HEK293T (cell line): ENCODE measurements at regions not wholly inside any gene's neighbourhood (a gene's known extent, or its start where the extent isn't known, plus 50 kb on each side); places are given as distances from the start of the nearest gene placed in this dataset.

ENCODE experiments used
- CTCF ChIA-PET: fragments of 350-600 bp; formaldehyde crosslinking; extraction: SDS; loops from one replicate; lab custom pipeline; 2021; ENCODE audit warnings: antibody characterized with exemption, inconsistent platforms; lab: Yijun Ruan, JAX
- POLR2A ChIA-PET: fragments of 350-600 bp; formaldehyde crosslinking; extraction: SDS; loops from one replicate; lab custom pipeline; 2020; ENCODE audit warnings: antibody characterized with exemption, inconsistent platforms; lab: Yijun Ruan, JAX
- DNase-seq: peaks from one replicate; pipeline ENCODE4 v3.0.0; 2012; ENCODE audit warnings: mixed read lengths; ENCODE audit errors: extremely low spot score
- ARNT ChIP-seq: fragments of 450-650 bp; IDR thresholded peaks from 2 replicates; pipeline ENCODE4 v1.6.1; 2017; ENCODE audit warnings: mild to moderate bottlenecking
- BHLHE40 ChIP-seq: fragments of 450-650 bp; IDR thresholded peaks from 2 replicates; pipeline ENCODE4 v1.6.1; 2016; ENCODE audit warnings: mild to moderate bottlenecking, moderate library complexity, borderline replicate concordance
- CTBP1 ChIP-seq: fragments of 450-650 bp; IDR thresholded peaks from 2 replicates; pipeline ENCODE4 v1.6.1; 2016; ENCODE audit warnings: borderline replicate concordance
- ELF4 ChIP-seq: fragments of 450-650 bp; IDR thresholded peaks from 2 replicates; pipeline ENCODE4 v1.6.1; 2017; ENCODE audit warnings: antibody characterized with exemption
- FOXA1 ChIP-seq: fragments of 450-650 bp; IDR thresholded peaks from 2 replicates; pipeline ENCODE4 v1.6.1; 2016; ENCODE audit warnings: mild to moderate bottlenecking
- FOXK2 ChIP-seq: fragments of 450-650 bp; IDR thresholded peaks from 2 replicates; pipeline ENCODE4 v1.6.1; 2016; ENCODE audit warnings: mild to moderate bottlenecking
- FOXM1 ChIP-seq: fragments of 450-650 bp; IDR thresholded peaks from 2 replicates; pipeline ENCODE4 v1.6.1; 2017; ENCODE audit warnings: mild to moderate bottlenecking, borderline replicate concordance
- HDGF ChIP-seq: fragments of 450-650 bp; IDR thresholded peaks from 2 replicates; pipeline ENCODE4 v1.6.1; 2017; ENCODE audit warnings: antibody characterized with exemption, borderline replicate concordance
- L3MBTL2 ChIP-seq: fragments of 450-650 bp; conservative IDR thresholded peaks from 2 replicates; pipeline ENCODE4 v1.6.1; 2016; ENCODE audit warnings: mild to moderate bottlenecking
- LEF1 ChIP-seq: fragments of 450-650 bp; IDR thresholded peaks from 2 replicates; pipeline ENCODE4 v1.6.1; 2017; ENCODE audit warnings: mild to moderate bottlenecking, borderline replicate concordance
- NFRKB ChIP-seq: fragments of 450-650 bp; IDR thresholded peaks from 2 replicates; pipeline ENCODE4 v1.6.1; 2016; ENCODE audit warnings: mild to moderate bottlenecking, moderate library complexity
- PKNOX1 ChIP-seq: fragments of 450-650 bp; IDR thresholded peaks from 2 replicates; pipeline ENCODE4 v1.6.1; 2016
- SP1 ChIP-seq: fragments of 450-650 bp; IDR thresholded peaks from 2 replicates; pipeline ENCODE4 v1.6.1; 2017
- SUZ12 ChIP-seq: fragments of 450-650 bp; IDR thresholded peaks from 2 replicates; pipeline ENCODE4 v1.6.1; 2016; ENCODE audit warnings: mild to moderate bottlenecking
- TARDBP ChIP-seq: fragments of 450-650 bp; IDR thresholded peaks from 2 replicates; pipeline ENCODE4 v1.6.1; 2016
- ZNF384 ChIP-seq: fragments of 450-650 bp; IDR thresholded peaks from 2 replicates; pipeline ENCODE4 v1.6.1; 2016

GRCh38 chr5:173807181-173807655 lies 80.9 kb upstream of the CPEB4 start:
- CTCF ChIA-PET = interaction anchor here (1.0 kb wide), 1 partner anchor 17 kb away, joined by 5 read pairs; no protein-coding TSS in a partner anchor

GRCh38 chr5:173808079-173808808 lies 79.9 kb upstream of the CPEB4 start:
- CTCF ChIA-PET = interaction anchor here (1.0 kb wide), 1 partner anchor 16 kb away, joined by 5 read pairs; no protein-coding TSS in a partner anchor
- TF ChIP-seq FOXA1 (no peak), FOXM1 (no peak), BHLHE40 (no peak)

More at GRCh38 chr5:173807181-173807655, 80.9 kb upstream of the CPEB4 start:
- no peak for DNase-seq
- POLR2A ChIA-PET = no interaction called here
- TF ChIP-seq BHLHE40 (no peak), L3MBTL2 (no peak), ELF4 (no peak), SP1 (no peak), NFRKB (no peak), PKNOX1 (no peak), HDGF (no peak), TARDBP (no peak), FOXM1 (no peak), FOXK2 (no peak), CTBP1 (no peak), ZNF384 (no peak), ARNT (no peak), SUZ12 (no peak), FOXA1 (no peak), LEF1 (no peak)

GRCh38 chr5:173809014-173809413 lies 79.1 kb upstream of the CPEB4 start:
- POLR2A ChIA-PET = no interaction called here
- CTCF ChIA-PET = no interaction called here
- TF ChIP-seq PKNOX1 (no peak), NFRKB (no peak), SUZ12 (no peak)
- DNase-seq = no peak

More at GRCh38 chr5:173808079-173808808, 79.9 kb upstream of the CPEB4 start:
- POLR2A ChIA-PET = no interaction called here
- no peak for DNase-seq

GRCh38 chr5:173812811-173813550 lies 75.2 kb upstream of the CPEB4 start:
- ChIA-PET POLR2A (no interaction called here), CTCF (no interaction called here)
- no peak for DNase-seq
- TF ChIP-seq TARDBP = no peak
- no peak for TF ChIP-seq ZNF384
- no peak for TF ChIP-seq BHLHE40
- no peak for TF ChIP-seq FOXK2
- no peak for TF ChIP-seq ARNT
- TF ChIP-seq LEF1 = no peak
- no peak for TF ChIP-seq SUZ12
- TF ChIP-seq SP1 = no peak
- no peak for TF ChIP-seq FOXA1
- TF ChIP-seq L3MBTL2 = no peak
- TF ChIP-seq HDGF = no peak
- no peak for TF ChIP-seq ELF4
- no peak for TF ChIP-seq FOXM1
- no peak for TF ChIP-seq CTBP1
- no peak for TF ChIP-seq PKNOX1
- no peak for TF ChIP-seq NFRKB

- TF ChIP-seq CTBP1 (no peak), PKNOX1 (no peak)
- ChIA-PET POLR2A (no interaction called here), CTCF (no interaction called here)
- DNase-seq = no peak
Measured at GRCh38 chr5:173814053-173814452, 74.1 kb upstream of the CPEB4 start.

GRCh38 chr5:173815571-173815970 lies 72.6 kb upstream of the CPEB4 start:
- TF ChIP-seq L3MBTL2 (no peak), ELF4 (no peak), CTBP1 (no peak), SP1 (no peak), BHLHE40 (no peak), ZNF384 (no peak), HDGF (no peak), FOXK2 (no peak), ARNT (no peak), FOXA1 (no peak), FOXM1 (no peak), NFRKB (no peak), TARDBP (no peak), SUZ12 (no peak), PKNOX1 (no peak), LEF1 (no peak)
- ChIA-PET CTCF (interaction anchor here (0.7 kb wide), 1 partner anchor 98 kb away, joined by 3 read pairs; no protein-coding TSS in a partner anchor), POLR2A (no interaction called here)
- DNase-seq = no peak
